ENCODE measurements at regions not wholly inside any gene's neighbourhood (a gene's known extent, or its start where the extent isn't known, plus 50 kb on each side); places are given as distances from the start of the nearest gene placed in this dataset.

- no peak overlapping the region for H3K4me3 ChIP-seq
- H3K9ac ChIP-seq = no peak overlapping the region
- in situ Hi-C loops (cut with MboI) = no loop called here
- no peak overlapping the region for H2AFZ ChIP-seq
- no peaks in the 10 kb centered on the region for H4K20me1 ChIP-seq (ENCODE audit: insufficient read depth)
- H3K4me2 ChIP-seq (ENCODE audit: unreplicated experiment) = no peak overlapping the region
- H3K36me3 ChIP-seq (ENCODE audit: low read depth) = no peaks in the 10 kb centered on the region
- DNase-seq = no peak
- H3K9me2 ChIP-seq (ENCODE audit: insufficient read depth) = no peaks in the 10 kb centered on the region
- TF ChIP-seq EZH2phosphoT487 (IDR thresholded peaks at IDR 0.05; ENCODE audit: insufficient read depth, low read depth) (no peak), EZH2 (IDR thresholded peaks at IDR 0.05; ENCODE audit: insufficient read depth, poor library complexity, severe bottlenecking) (no peak)
- no peak overlapping the region for H3K27ac ChIP-seq
- H3K4me1 ChIP-seq (ENCODE audit: insufficient read depth) = no peaks in the 10 kb centered on the region
- H3K27me3 ChIP-seq (replicated peaks; ENCODE audit: insufficient read depth) = no peaks in the 10 kb centered on the region
- 29 to 49% methylated on average over 4 of the region's 4 CpGs for WGBS, 2 experiments (ENCODE audit: low coverage in 1 of 2, low lambda C conversion rate in 2 of 2, missing lambda C conversion rate in 2 of 2)
- H3K79me2 ChIP-seq (ENCODE audit: insufficient read depth) = no peaks in the 10 kb centered on the region
- no peaks in the 10 kb centered on the region for H3F3A ChIP-seq (ENCODE audit: insufficient read depth)
- no peaks in the 10 kb centered on the region for H3K9me3 ChIP-seq (ENCODE audit: low read depth)
These were observed 172.7 kb upstream of the RIOK2 start for GRCh38 chr5:97355775-97356174.

GRCh38 chr5:97363577-97363976, 180.5 kb upstream of the RIOK2 start:
- Histone ChIP-seq H3K9ac (no peak overlapping the region), H3K79me2 (ENCODE audit: insufficient read depth) (no peaks in the 10 kb centered on the region), H2AFZ (no peak overlapping the region), H3K27ac (no peak overlapping the region), H3K4me1 (ENCODE audit: insufficient read depth) (no peaks in the 10 kb centered on the region), H3K4me2 (ENCODE audit: unreplicated experiment) (no peak overlapping the region), H3K36me3 (ENCODE audit: low read depth) (no peaks in the 10 kb centered on the region), H3K9me3 (ENCODE audit: low read depth) (no peaks in the 10 kb centered on the region), H3K9me2 (ENCODE audit: insufficient read depth) (no peaks in the 10 kb centered on the region), H3K27me3 (replicated peaks; ENCODE audit: insufficient read depth) (no peaks in the 10 kb centered on the region), H4K20me1 (ENCODE audit: insufficient read depth) (no peaks in the 10 kb centered on the region), H3F3A (ENCODE audit: insufficient read depth) (no peaks in the 10 kb centered on the region), H3K4me3 (no peak overlapping the region)
- in situ Hi-C loops (cut with MboI) = no loop called here
- DNase-seq = no peak
- TF ChIP-seq EZH2phosphoT487 (IDR thresholded peaks at IDR 0.05; ENCODE audit: insufficient read depth, low read depth) (no peak), EZH2 (IDR thresholded peaks at IDR 0.05; ENCODE audit: insufficient read depth, poor library complexity, severe bottlenecking) (no peak)
- 51 to 58% methylated on average over 3 of the region's 3 CpGs for WGBS, 2 experiments (ENCODE audit: low coverage in 1 of 2, low lambda C conversion rate in 2 of 2, missing lambda C conversion rate in 2 of 2)

- Histone ChIP-seq H3K79me2 (ENCODE audit: insufficient read depth) (no peaks in the 10 kb centered on the region), H3K4me1 (ENCODE audit: insufficient read depth) (no peaks in the 10 kb centered on the region), H3K27me3 (replicated peaks; ENCODE audit: insufficient read depth) (no peaks in the 10 kb centered on the region), H3K9ac (no peak overlapping the region), H2AFZ (no peak overlapping the region), H3K9me3 (ENCODE audit: low read depth) (no peaks in the 10 kb centered on the region), H3F3A (ENCODE audit: insufficient read depth) (no peaks in the 10 kb centered on the region), H3K27ac (no peak overlapping the region), H3K4me2 (ENCODE audit: unreplicated experiment) (no peak overlapping the region), H3K9me2 (ENCODE audit: insufficient read depth) (no peaks in the 10 kb centered on the region), H3K4me3 (no peak overlapping the region), H4K20me1 (ENCODE audit: insufficient read depth) (no peaks in the 10 kb centered on the region), H3K36me3 (ENCODE audit: low read depth) (no peaks in the 10 kb centered on the region)
- in situ Hi-C loops (cut with MboI) = no loop called here
- TF ChIP-seq EZH2 (IDR thresholded peaks at IDR 0.05; ENCODE audit: insufficient read depth, poor library complexity, severe bottlenecking) (no peak), EZH2phosphoT487 (IDR thresholded peaks at IDR 0.05; ENCODE audit: insufficient read depth, low read depth) (no peak)
- peak; percentile 2 for DNase-seq
- WGBS, 2 experiments (ENCODE audit: low coverage in 1 of 2, low lambda C conversion rate in 2 of 2, missing lambda C conversion rate in 2 of 2) = 6 to 17% methylated on average over 1 of the region's 1 CpG
These were observed 181.7 kb upstream of the RIOK2 start for GRCh38 chr5:97364731-97365130.

- TF ChIP-seq EZH2 (IDR thresholded peaks at IDR 0.05; ENCODE audit: insufficient read depth, poor library complexity, severe bottlenecking) (no peak), EZH2phosphoT487 (IDR thresholded peaks at IDR 0.05; ENCODE audit: insufficient read depth, low read depth) (no peak)
- in situ Hi-C loops (cut with MboI) = no loop called here
- DNase-seq = no peak
These were observed 182.3 kb upstream of the RIOK2 start for GRCh38 chr5:97365163-97365845.

GRCh38 chr5:97365918-97366317, 182.9 kb upstream of the RIOK2 start:
- TF ChIP-seq EZH2phosphoT487 (IDR thresholded peaks at IDR 0.05; ENCODE audit: insufficient read depth, low read depth) (no peak), EZH2 (IDR thresholded peaks at IDR 0.05; ENCODE audit: insufficient read depth, poor library complexity, severe bottlenecking) (no peak)
- Histone ChIP-seq H3K4me3 (no peak overlapping the region), H3K27me3 (replicated peaks; ENCODE audit: insufficient read depth) (no peaks in the 10 kb centered on the region), H3K79me2 (ENCODE audit: insufficient read depth) (no peaks in the 10 kb centered on the region), H3K36me3 (ENCODE audit: low read depth) (no peaks in the 10 kb centered on the region), H3K9me2 (ENCODE audit: insufficient read depth) (no peaks in the 10 kb centered on the region), H3K4me2 (ENCODE audit: unreplicated experiment) (no peak overlapping the region), H4K20me1 (ENCODE audit: insufficient read depth) (no peaks in the 10 kb centered on the region), H3K27ac (no peak overlapping the region), H2AFZ (no peak overlapping the region), H3F3A (ENCODE audit: insufficient read depth) (no peaks in the 10 kb centered on the region), H3K9me3 (ENCODE audit: low read depth) (no peaks in the 10 kb centered on the region), H3K9ac (no peak overlapping the region), H3K4me1 (ENCODE audit: insufficient read depth) (no peaks in the 10 kb centered on the region)
- in situ Hi-C loops (cut with MboI) = no loop called here
- WGBS, 2 experiments (ENCODE audit: low coverage in 1 of 2, low lambda C conversion rate in 2 of 2, missing lambda C conversion rate in 2 of 2) = 59 to 65% methylated on average over 4 of the region's 4 CpGs
- no peak for DNase-seq

More at GRCh38 chr5:97365163-97365845, 182.3 kb upstream of the RIOK2 start:
- no peaks in the 10 kb centered on the region for H3K4me1 ChIP-seq (ENCODE audit: insufficient read depth)
- no peaks in the 10 kb centered on the region for H3K27me3 ChIP-seq (replicated peaks; ENCODE audit: insufficient read depth)
- no peak overlapping the region for H2AFZ ChIP-seq
- H3K9ac ChIP-seq = no peak overlapping the region
- H3K9me2 ChIP-seq (ENCODE audit: insufficient read depth) = no peaks in the 10 kb centered on the region
- no peak overlapping the region for H3K27ac ChIP-seq
- H3K4me3 ChIP-seq = no peak overlapping the region
- no peaks in the 10 kb centered on the region for H3K36me3 ChIP-seq (ENCODE audit: low read depth)
- no peaks in the 10 kb centered on the region for H3K9me3 ChIP-seq (ENCODE audit: low read depth)
- no peak overlapping the region for H3K4me2 ChIP-seq (ENCODE audit: unreplicated experiment)
- H3K79me2 ChIP-seq (ENCODE audit: insufficient read depth) = no peaks in the 10 kb centered on the region
- H3F3A ChIP-seq (ENCODE audit: insufficient read depth) = no peaks in the 10 kb centered on the region
- no peaks in the 10 kb centered on the region for H4K20me1 ChIP-seq (ENCODE audit: insufficient read depth)

All from GM23248 (cell line).